ENCODE measurements at regions not wholly inside any gene's neighbourhood (a gene's known extent, or its start where the extent isn't known, plus 50 kb on each side); places are given as distances from the start of the nearest gene placed in this dataset.

DNA sequence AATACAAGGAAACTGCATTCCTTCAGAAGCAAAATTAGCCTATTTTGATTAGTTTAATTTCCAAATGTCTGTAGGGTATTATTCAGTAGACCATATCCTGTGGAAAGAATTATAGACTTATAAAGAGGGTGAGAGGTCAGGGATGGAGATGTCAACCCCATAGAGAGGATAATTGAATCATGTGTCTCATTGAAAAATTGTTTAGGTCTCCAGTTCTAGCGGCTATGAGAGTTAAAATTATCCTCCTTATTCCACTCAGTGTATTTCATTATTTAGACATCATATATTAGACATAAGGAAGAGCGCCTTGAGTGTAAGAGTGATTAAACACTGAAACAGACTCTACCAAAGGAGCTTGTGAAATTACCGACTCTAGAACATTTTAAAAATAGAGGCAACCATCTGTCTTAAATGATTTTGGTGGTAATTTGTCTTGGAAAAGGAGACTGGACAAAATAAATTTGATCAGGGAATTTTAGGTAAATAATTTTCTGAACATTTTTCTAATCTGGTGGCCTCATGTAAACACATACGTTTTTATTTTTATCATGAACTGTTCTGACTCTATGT lies 654.4 kb upstream of the TENM3 start:
- no peak overlapping the region for H3K27ac ChIP-seq (ENCODE audit: control insufficient read depth, insufficient read depth)
- CTCF ChIA-PET, result no interaction called here
- no peaks in the 10 kb centered on the region for H3K4me1 ChIP-seq (ENCODE audit: control insufficient read depth, insufficient read depth, low read length)
- H4K20me1 ChIP-seq (ENCODE audit: control insufficient read depth, insufficient read depth), result no peaks in the 10 kb centered on the region
- no peak for TF ChIP-seq MTA2 (IDR thresholded peaks at IDR 0.05; ENCODE audit: low read depth)
- no peak for TF ChIP-seq MXI1 (IDR thresholded peaks at IDR 0.05; ENCODE audit: low read depth, low read length)
- TF ChIP-seq, protein P1, sequence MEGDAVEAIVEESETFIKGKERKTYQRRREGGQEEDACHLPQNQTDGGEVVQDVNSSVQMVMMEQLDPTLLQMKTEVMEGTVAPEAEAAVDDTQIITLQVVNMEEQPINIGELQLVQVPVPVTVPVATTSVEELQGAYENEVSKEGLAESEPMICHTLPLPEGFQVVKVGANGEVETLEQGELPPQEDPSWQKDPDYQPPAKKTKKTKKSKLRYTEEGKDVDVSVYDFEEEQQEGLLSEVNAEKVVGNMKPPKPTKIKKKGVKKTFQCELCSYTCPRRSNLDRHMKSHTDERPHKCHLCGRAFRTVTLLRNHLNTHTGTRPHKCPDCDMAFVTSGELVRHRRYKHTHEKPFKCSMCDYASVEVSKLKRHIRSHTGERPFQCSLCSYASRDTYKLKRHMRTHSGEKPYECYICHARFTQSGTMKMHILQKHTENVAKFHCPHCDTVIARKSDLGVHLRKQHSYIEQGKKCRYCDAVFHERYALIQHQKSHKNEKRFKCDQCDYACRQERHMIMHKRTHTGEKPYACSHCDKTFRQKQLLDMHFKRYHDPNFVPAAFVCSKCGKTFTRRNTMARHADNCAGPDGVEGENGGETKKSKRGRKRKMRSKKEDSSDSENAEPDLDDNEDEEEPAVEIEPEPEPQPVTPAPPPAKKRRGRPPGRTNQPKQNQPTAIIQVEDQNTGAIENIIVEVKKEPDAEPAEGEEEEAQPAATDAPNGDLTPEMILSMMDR (IDR thresholded peaks at IDR 0.05 in 2 of 3, conservative IDR thresholded peaks at IDR 0.05 in 1 of 3; ENCODE audit: control insufficient read depth in 2 of 3, extremely low read depth in 1 of 3, insufficient read depth in 1 of 3, low read depth in 3 of 3, low read length in 3 of 3), result no peak
- TF ChIP-seq PML (IDR thresholded peaks at IDR 0.05; ENCODE audit: low read length), result no peak
- no peak for TF ChIP-seq KAT2A (conservative IDR thresholded peaks at IDR 0.05; ENCODE audit: control insufficient read depth, low read depth, low read length)
- no peak for TF ChIP-seq POU2F2 (IDR thresholded peaks at IDR 0.05; ENCODE audit: borderline replicate concordance, low read depth, low read length)
- TF ChIP-seq, protein P2, sequence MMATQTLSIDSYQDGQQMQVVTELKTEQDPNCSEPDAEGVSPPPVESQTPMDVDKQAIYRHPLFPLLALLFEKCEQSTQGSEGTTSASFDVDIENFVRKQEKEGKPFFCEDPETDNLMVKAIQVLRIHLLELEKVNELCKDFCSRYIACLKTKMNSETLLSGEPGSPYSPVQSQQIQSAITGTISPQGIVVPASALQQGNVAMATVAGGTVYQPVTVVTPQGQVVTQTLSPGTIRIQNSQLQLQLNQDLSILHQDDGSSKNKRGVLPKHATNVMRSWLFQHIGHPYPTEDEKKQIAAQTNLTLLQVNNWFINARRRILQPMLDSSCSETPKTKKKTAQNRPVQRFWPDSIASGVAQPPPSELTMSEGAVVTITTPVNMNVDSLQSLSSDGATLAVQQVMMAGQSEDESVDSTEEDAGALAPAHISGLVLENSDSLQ (IDR thresholded peaks at IDR 0.05), result no peak
- TF ChIP-seq ZNF207 (IDR thresholded peaks at IDR 0.05; ENCODE audit: borderline replicate concordance), result no peak
- no peak for TF ChIP-seq ETV6 (conservative IDR thresholded peaks at IDR 0.05 in 1 of 2, IDR thresholded peaks at IDR 0.05 in 1 of 2; ENCODE audit: borderline replicate concordance in 1 of 2, low read depth in 1 of 2)
- TF ChIP-seq CREM (IDR thresholded peaks at IDR 0.05; ENCODE audit: low read depth), result no peak
- DNase-seq (ENCODE audit: low read depth, low spot score), result no peak
- intact Hi-C loops (cut with micrococcal nuclease; ENCODE audit: unreplicated experiment) (no loop called here), in situ Hi-C loops (cut with MboI) (no loop called here)
- no peaks in the 10 kb centered on the region for H3K79me2 ChIP-seq (ENCODE audit: control insufficient read depth, insufficient read depth, low read length)
- no peak overlapping the region for H2AFZ ChIP-seq (ENCODE audit: control insufficient read depth, low read depth, low read length)
- H3K4me3 ChIP-seq, result no peak overlapping the region
- FAIRE-seq, result no peak
- H3K9me3 ChIP-seq (replicated peaks; ENCODE audit: control insufficient read depth, insufficient read depth, low read length), result no peaks in the 10 kb centered on the region
- POLR2A ChIA-PET, result no interaction called here
- H3K27me3 ChIP-seq (replicated peaks in 1 of 2; ENCODE audit: control insufficient read depth in 2 of 2, insufficient read depth in 2 of 2, low read length in 1 of 2), result no peaks in the 10 kb centered on the region
- SMC1A ChIA-PET (ENCODE audit: uncharacterized antibody, unreplicated experiment), result no interaction called here
- no TSS peak for BruUV-seq (replicated peaks)
- no peak overlapping the region for H3K4me2 ChIP-seq (ENCODE audit: control insufficient read depth, insufficient read depth)
- H3K36me3 ChIP-seq (ENCODE audit: control insufficient read depth in 2 of 2, insufficient read depth in 2 of 2, low read length in 1 of 2), result no peaks in the 10 kb centered on the region
- no peak overlapping the region for H3K9ac ChIP-seq (ENCODE audit: control insufficient read depth, insufficient read depth, low read length)
- WGBS (ENCODE audit: insufficient coverage, insufficient replicate concordance, low lambda C conversion rate, missing lambda C conversion rate), result 16% methylated on average over 4 of the region's 4 CpGs
- ATAC-seq, result no peak
- RAD21 ChIA-PET (ENCODE audit: unreplicated experiment), result no interaction called here

All from GM12878 (cell line).